ENCODE measurements at regions not wholly inside any gene's neighbourhood (a gene's known extent, or its start where the extent isn't known, plus 50 kb on each side); places are given as distances from the start of the nearest gene placed in this dataset.
A peak's percentile ranks its signal among the peaks of the same experiment; 100 is the strongest.

DNA sequence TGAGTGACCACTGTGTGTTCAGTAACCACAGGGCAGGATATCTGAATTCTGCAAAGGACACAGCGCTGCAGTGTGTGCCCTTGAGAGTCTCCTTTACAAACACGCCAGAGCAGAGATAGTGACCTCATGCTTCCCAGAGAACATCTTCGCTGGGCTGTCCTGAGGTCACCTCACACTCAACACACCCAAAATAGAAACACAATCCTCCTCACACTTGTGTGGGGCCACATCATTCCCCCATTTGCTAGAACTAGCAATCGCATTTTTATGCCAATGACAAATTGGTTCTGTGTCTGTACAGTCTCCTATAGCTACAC is 140.1 kb upstream of the NRIP1 start:
- Mint-ChIP-seq H3K27me3 (ENCODE audit: low read depth in 3 of 3) (peaks cover 0 to 2% (median 0%) of the 10 kb centered on the region in 3 donors), H3K9me3 (no peaks in the 10 kb centered on the region), H3K4me1 (peaks cover 60% of the 10 kb centered on the region), H3K36me3 (no peaks in the 10 kb centered on the region), H3K27ac (no peak overlapping the region), H3K4me3 (no peak overlapping the region)
- Histone ChIP-seq H3K79me2 (ENCODE audit: insufficient read depth, low read length) (no peaks in the 10 kb centered on the region), H3K9ac (ENCODE audit: insufficient read depth, low read length, poor library complexity, severe bottlenecking) (no peak overlapping the region), H3K4me3 (replicated peaks in 1 of 3; ENCODE audit: low read depth in 2 of 3, low read length in 3 of 3) (no peak overlapping the region), H4K20me1 (ENCODE audit: insufficient read depth, low read length) (no peaks in the 10 kb centered on the region), H3K4me1 (ENCODE audit: control insufficient read depth in 1 of 2, insufficient read depth in 2 of 2, low read length in 2 of 2) (peaks cover 58 to 63% of the 10 kb centered on the region in 2 donors), H3K4me2 (replicated peaks; ENCODE audit: extremely low read depth, low read length, poor library complexity, severe bottlenecking) (no peak overlapping the region), H3K9me3 (replicated peaks in 1 of 2; ENCODE audit: control insufficient read depth in 1 of 2, insufficient read depth in 1 of 2, low read length in 2 of 2) (no peaks in the 10 kb centered on the region), H2AFZ (ENCODE audit: insufficient read depth, low read depth, low read length, poor library complexity, severe bottlenecking) (no peak overlapping the region), H3K36me3 (replicated peaks in 1 of 2; ENCODE audit: control insufficient read depth in 1 of 2, insufficient read depth in 2 of 2, low read length in 2 of 2) (no peaks in the 10 kb centered on the region), H3K27ac (ENCODE audit: low read depth in 1 of 2, low read length in 2 of 2) (no peak overlapping the region), H3K27me3 (ENCODE audit: control insufficient read depth in 2 of 2, insufficient read depth in 2 of 2, low read length in 2 of 2) (no peaks in the 10 kb centered on the region)
- no peak for DNase-seq
- TF ChIP-seq CTCF (IDR thresholded peaks at IDR 0.05): no peak
- intact Hi-C loops (cut with micrococcal nuclease): loop anchor here in 1 of 2 donors (5.0 to 10.0 kb wide), 2 partner anchors 138 to 480 kb away; no protein-coding TSS in a partner anchor
- WGBS (ENCODE audit: insufficient coverage): 98% methylated on average over 4 of the region's 4 CpGs

GRCh38 chr21:15206514-15206913 is 141.7 kb upstream of the NRIP1 start:
- no CpG with 5 or more reads among the region's 5 CpGs for WGBS (ENCODE audit: insufficient coverage)
- H3K9me3 Mint-ChIP-seq: no peaks in the 10 kb centered on the region
- H3K27me3 Mint-ChIP-seq (ENCODE audit: low read depth in 3 of 3): peaks cover 0 to 2% (median 0%) of the 10 kb centered on the region in 3 donors
- H3K36me3 Mint-ChIP-seq: no peaks in the 10 kb centered on the region
- H3K36me3 ChIP-seq (replicated peaks in 1 of 2; ENCODE audit: control insufficient read depth in 1 of 2, insufficient read depth in 2 of 2, low read length in 2 of 2): no peaks in the 10 kb centered on the region
- H3K27ac ChIP-seq (ENCODE audit: low read depth in 1 of 2, low read length in 2 of 2): peak overlapping the region; percentile 39 to 77
- peak overlapping the region; percentile 94 to 96 (median 95) for H3K27ac Mint-ChIP-seq
- DNase-seq: peak; percentile 55 to 85 (median 74)
- no peak overlapping the region for H2AFZ ChIP-seq (ENCODE audit: insufficient read depth, low read depth, low read length, poor library complexity, severe bottlenecking)
- intact Hi-C loops (cut with micrococcal nuclease): loop anchor here in 1 of 2 donors (5.0 to 10.0 kb wide), 2 partner anchors 139 to 478 kb away; no protein-coding TSS in a partner anchor
- peaks cover 76% of the 10 kb centered on the region for H3K4me1 Mint-ChIP-seq
- H3K79me2 ChIP-seq (ENCODE audit: insufficient read depth, low read length): no peaks in the 10 kb centered on the region
- peaks cover 70 to 79% of the 10 kb centered on the region in 2 donors for H3K4me1 ChIP-seq (ENCODE audit: control insufficient read depth in 1 of 2, insufficient read depth in 2 of 2, low read length in 2 of 2)
- H3K4me3 Mint-ChIP-seq: peak overlapping the region; percentile 48 to 86
- peak overlapping the region; percentile 71 for H3K4me2 ChIP-seq (replicated peaks; ENCODE audit: extremely low read depth, low read length, poor library complexity, severe bottlenecking)
- no peaks in the 10 kb centered on the region for H3K9me3 ChIP-seq (replicated peaks in 1 of 2; ENCODE audit: control insufficient read depth in 1 of 2, insufficient read depth in 1 of 2, low read length in 2 of 2)
- no peaks in the 10 kb centered on the region for H3K27me3 ChIP-seq (ENCODE audit: control insufficient read depth in 2 of 2, insufficient read depth in 2 of 2, low read length in 2 of 2)
- H4K20me1 ChIP-seq (ENCODE audit: insufficient read depth, low read length): no peaks in the 10 kb centered on the region
- H3K4me3 ChIP-seq (replicated peaks in 1 of 3; ENCODE audit: low read depth in 2 of 3, low read length in 3 of 3): peak overlapping the region in 2 of 3 experiments; percentile 37 to 63
- peak overlapping the region; percentile 29 for H3K9ac ChIP-seq (ENCODE audit: insufficient read depth, low read length, poor library complexity, severe bottlenecking)
- no peak for TF ChIP-seq CTCF (IDR thresholded peaks at IDR 0.05)

All from CD14-positive monocyte (primary cell).